CD4-positive, alpha-beta T cell (primary cell): ENCODE measurements at regions not wholly inside any gene's neighbourhood (a gene's known extent, or its start where the extent isn't known, plus 50 kb on each side); places are given as distances from the start of the nearest gene placed in this dataset.

Experiments used
- ATAC-seq: fragments of 200-7000 bp; cut with Tn5 transposase; one replicate; pipeline ENCODE4 v1.10.0; 2022; ENCODE audit warnings: mild to moderate bottlenecking; ENCODE audit not compliant: poor library complexity
- CTCF ChIA-PET: fragments of 350-600 bp; sonication (Branson Sonifier 250); formaldehyde crosslinking; loops from one replicate; lab custom pipeline; 2021; ENCODE audit warnings: antibody characterized with exemption, inconsistent platforms; lab: Charles Lee
- POLR2A ChIA-PET: fragments of 350-600 bp; sonication (Branson Sonifier 250); formaldehyde crosslinking; loops from one replicate; lab custom pipeline; 2021; ENCODE audit warnings: antibody characterized with exemption, inconsistent platforms; lab: Charles Lee
- DNase-seq, 14 experiments: peaks; one replicate each; pipeline ENCODE4 v3.0.0-alpha.2; 2013 to 2020; ENCODE audit warnings: mixed read lengths in 2 of 14
- H3K27ac ChIP-seq, 2 donors: one replicate each; pipeline versions ENCODE4 v1.5.1 to v1.7.0; 2013; ENCODE audit warnings: low read length in 2 of 2, low read depth in 1 of 2, mild to moderate bottlenecking in 1 of 2
- H3K27me3 ChIP-seq, 2 experiments: 1 replicate in 1 of 2; 2 replicates in 1 of 2; pipeline versions ENCODE4 v1.6.1 to v1.7.0; 2013; ENCODE audit warnings: low read length in 2 of 2, control low read depth in 1 of 2, mild to moderate bottlenecking in 1 of 2, moderate library complexity in 1 of 2; ENCODE audit not compliant: insufficient read depth in 2 of 2, control insufficient read depth in 1 of 2
- H3K36me3 ChIP-seq: one replicate; pipeline ENCODE4 v1.6.1; 2013; ENCODE audit warnings: low read length, control low read depth; ENCODE audit not compliant: insufficient read depth
- H3K4me1 ChIP-seq: one replicate; pipeline ENCODE4 v1.6.1; 2013; ENCODE audit warnings: low read length, control low read depth; ENCODE audit not compliant: insufficient read depth
- H3K4me3 ChIP-seq: one replicate; pipeline ENCODE4 v1.5.1; 2013; ENCODE audit warnings: mild to moderate bottlenecking, low read length, moderate library complexity
- H3K9me3 ChIP-seq, 2 experiments: 1 replicate in 1 of 2; 2 replicates in 1 of 2; pipeline versions ENCODE4 v1.6.1 to v1.7.0; 2013; ENCODE audit warnings: low read length in 2 of 2, mild to moderate bottlenecking in 2 of 2, control low read depth in 1 of 2, moderate library complexity in 1 of 2; ENCODE audit not compliant: control insufficient read depth in 1 of 2, insufficient read depth in 1 of 2
- H3K27ac Mint-ChIP-seq: one replicate; pipeline ENCODE4 v1.8.0; 2020; ENCODE audit warnings: mixed read lengths
- H3K27me3 Mint-ChIP-seq: one replicate; pipeline ENCODE4 v1.8.0; 2021; ENCODE audit warnings: mixed read lengths
- H3K36me3 Mint-ChIP-seq: one replicate; pipeline ENCODE4 v1.8.0; 2021; ENCODE audit warnings: low read depth, mixed read lengths
- H3K4me1 Mint-ChIP-seq: one replicate; pipeline ENCODE4 v1.8.0; 2021; ENCODE audit warnings: low read depth, mixed read lengths
- H3K4me3 Mint-ChIP-seq: one replicate; pipeline ENCODE4 v1.8.0; 2020; ENCODE audit warnings: mild to moderate bottlenecking, mixed read lengths
- H3K9me3 Mint-ChIP-seq: one replicate; pipeline ENCODE4 v1.8.0; 2020; ENCODE audit warnings: mixed read lengths
- intact Hi-C, 2 experiments: fragments of 100-400 bp; cut with DNase I in 1 of 2; cut with micrococcal nuclease in 1 of 2; formaldehyde crosslinking; loops; one replicate each; pipeline versions ENCODE4 v1.15.1 to v1.9.0; 2023 to 2025; cut with DNase I, micrococcal nuclease
- TF ChIP-seq, protein P1 (sequence below): fragments of 200-600 bp; IDR thresholded peaks from one replicate; pipeline ENCODE4 v1.8.0; 2022; ENCODE audit warnings: antibody characterized with exemption, mild to moderate bottlenecking

DNA sequence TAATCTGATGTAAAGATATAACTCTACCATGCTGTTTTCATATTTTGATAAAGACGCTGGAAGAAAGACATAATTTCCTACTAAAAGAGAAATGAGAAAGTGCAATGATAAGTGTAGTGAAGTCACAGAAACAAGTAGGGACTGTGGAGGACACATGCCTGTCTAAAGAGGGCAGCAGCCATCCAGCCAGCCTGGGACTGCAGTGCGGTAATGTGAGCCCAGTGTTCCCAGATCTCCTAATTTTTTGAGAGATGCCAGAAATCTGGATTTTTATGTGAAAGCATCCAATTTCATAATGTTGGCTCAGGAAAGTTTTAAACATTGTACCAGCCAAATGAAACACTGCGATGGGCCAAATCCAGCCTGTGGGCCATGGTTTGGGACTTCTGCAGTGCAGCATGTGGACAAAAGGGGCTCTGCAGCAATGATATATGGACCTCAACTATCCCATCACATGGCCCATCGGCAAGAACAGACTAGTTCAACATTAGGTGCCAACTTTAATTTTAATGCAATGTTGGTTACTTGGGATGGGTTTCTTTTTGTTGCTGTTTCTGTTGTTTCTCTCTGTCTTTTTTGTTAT, 329.5 kb downstream of the LTN1 start:
- no peak overlapping the region for H3K4me3 Mint-ChIP-seq

DNA sequence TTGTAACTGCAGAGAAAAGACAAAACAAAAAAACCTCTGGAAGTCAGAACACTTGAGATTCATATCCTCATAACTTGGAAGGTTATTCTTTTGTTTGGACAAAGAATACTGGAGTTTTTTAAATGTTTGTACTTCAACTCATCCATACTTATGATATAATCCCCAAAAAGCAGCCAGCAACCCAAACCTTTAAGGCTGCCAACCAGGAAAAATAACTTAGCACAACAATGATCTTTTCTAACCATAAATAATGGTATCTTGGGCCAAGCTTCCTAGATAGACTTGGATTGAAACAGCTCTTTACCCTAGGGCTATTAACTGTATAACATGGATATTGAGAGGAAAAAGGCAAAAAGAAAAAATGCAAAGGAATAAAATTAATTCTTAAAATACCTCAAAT, 335.1 kb downstream of the LTN1 start:
- Histone ChIP-seq H3K9me3 (no peaks in the 10 kb centered on the region), H3K36me3 (no peaks in the 10 kb centered on the region), H3K4me1 (no peaks in the 10 kb centered on the region), H3K4me3 (no peak overlapping the region), H3K27ac (no peak overlapping the region), H3K27me3 (no peaks in the 10 kb centered on the region)
- Mint-ChIP-seq H3K27ac (no peak overlapping the region), H3K4me1 (no peaks in the 10 kb centered on the region), H3K9me3 (no peaks in the 10 kb centered on the region), H3K27me3 (no peaks in the 10 kb centered on the region), H3K4me3 (no peak overlapping the region), H3K36me3 (no peaks in the 10 kb centered on the region)
- ATAC-seq: no peak
- intact Hi-C loops: no loop called here
- POLR2A ChIA-PET: no interaction called here
- TF ChIP-seq, protein P1, sequence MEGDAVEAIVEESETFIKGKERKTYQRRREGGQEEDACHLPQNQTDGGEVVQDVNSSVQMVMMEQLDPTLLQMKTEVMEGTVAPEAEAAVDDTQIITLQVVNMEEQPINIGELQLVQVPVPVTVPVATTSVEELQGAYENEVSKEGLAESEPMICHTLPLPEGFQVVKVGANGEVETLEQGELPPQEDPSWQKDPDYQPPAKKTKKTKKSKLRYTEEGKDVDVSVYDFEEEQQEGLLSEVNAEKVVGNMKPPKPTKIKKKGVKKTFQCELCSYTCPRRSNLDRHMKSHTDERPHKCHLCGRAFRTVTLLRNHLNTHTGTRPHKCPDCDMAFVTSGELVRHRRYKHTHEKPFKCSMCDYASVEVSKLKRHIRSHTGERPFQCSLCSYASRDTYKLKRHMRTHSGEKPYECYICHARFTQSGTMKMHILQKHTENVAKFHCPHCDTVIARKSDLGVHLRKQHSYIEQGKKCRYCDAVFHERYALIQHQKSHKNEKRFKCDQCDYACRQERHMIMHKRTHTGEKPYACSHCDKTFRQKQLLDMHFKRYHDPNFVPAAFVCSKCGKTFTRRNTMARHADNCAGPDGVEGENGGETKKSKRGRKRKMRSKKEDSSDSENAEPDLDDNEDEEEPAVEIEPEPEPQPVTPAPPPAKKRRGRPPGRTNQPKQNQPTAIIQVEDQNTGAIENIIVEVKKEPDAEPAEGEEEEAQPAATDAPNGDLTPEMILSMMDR: no peak
- CTCF ChIA-PET: no interaction called here
- DNase-seq: no peak

More for the DNA sequence above, 329.5 kb downstream of the LTN1 start:
- TF ChIP-seq, protein P1: no peak
- ATAC-seq (no peak), DNase-seq (no peak)
- intact Hi-C loops: no loop called here
- Mint-ChIP-seq H3K4me1 (no peaks in the 10 kb centered on the region), H3K27me3 (no peaks in the 10 kb centered on the region), H3K27ac (no peak overlapping the region), H3K36me3 (no peaks in the 10 kb centered on the region), H3K9me3 (no peaks in the 10 kb centered on the region)
- no peak overlapping the region for H3K27ac ChIP-seq
- POLR2A ChIA-PET: no interaction called here
- no peaks in the 10 kb centered on the region for H3K36me3 ChIP-seq
- no peaks in the 10 kb centered on the region for H3K4me1 ChIP-seq
- no peaks in the 10 kb centered on the region for H3K9me3 ChIP-seq
- CTCF ChIA-PET: no interaction called here
- H3K27me3 ChIP-seq: no peaks in the 10 kb centered on the region
- H3K4me3 ChIP-seq: no peak overlapping the region

DNA sequence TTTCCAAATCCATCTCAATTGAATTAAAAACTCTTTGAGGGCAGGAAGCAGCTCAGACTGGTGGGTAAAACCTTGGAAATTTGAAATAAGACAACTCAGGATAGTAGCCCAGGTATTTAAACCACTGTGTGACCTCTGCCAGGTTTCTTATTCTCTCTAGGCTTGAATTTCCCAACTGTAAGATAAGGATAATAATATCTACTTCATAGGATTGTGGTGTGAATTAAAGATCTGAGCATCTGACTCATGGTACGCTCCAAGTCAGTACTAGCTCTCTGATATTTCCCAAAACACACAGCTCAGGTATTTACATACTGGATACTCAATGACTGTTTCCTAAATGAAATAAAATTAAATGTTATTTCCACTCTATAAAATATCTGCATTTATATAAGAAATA, 337.2 kb downstream of the LTN1 start:
- Histone ChIP-seq H3K9me3 (no peaks in the 10 kb centered on the region), H3K4me1 (no peaks in the 10 kb centered on the region), H3K27ac (no peak overlapping the region), H3K36me3 (no peaks in the 10 kb centered on the region), H3K4me3 (no peak overlapping the region), H3K27me3 (no peaks in the 10 kb centered on the region)
- H3K36me3 Mint-ChIP-seq: no peaks in the 10 kb centered on the region
- no peak overlapping the region for H3K27ac Mint-ChIP-seq
- H3K27me3 Mint-ChIP-seq: no peaks in the 10 kb centered on the region
- no peaks in the 10 kb centered on the region for H3K4me1 Mint-ChIP-seq
- no peaks in the 10 kb centered on the region for H3K9me3 Mint-ChIP-seq
- DNase-seq (no peak), ATAC-seq (no peak)
- TF ChIP-seq, protein P1: no peak
- no peak overlapping the region for H3K4me3 Mint-ChIP-seq
- POLR2A ChIA-PET: no interaction called here
- intact Hi-C loops: no loop called here
- CTCF ChIA-PET: no interaction called here
